ENCODE measurements at regions not wholly inside any gene's neighbourhood (a gene's known extent, or its start where the extent isn't known, plus 50 kb on each side); places are given as distances from the start of the nearest gene placed in this dataset.

DNA sequence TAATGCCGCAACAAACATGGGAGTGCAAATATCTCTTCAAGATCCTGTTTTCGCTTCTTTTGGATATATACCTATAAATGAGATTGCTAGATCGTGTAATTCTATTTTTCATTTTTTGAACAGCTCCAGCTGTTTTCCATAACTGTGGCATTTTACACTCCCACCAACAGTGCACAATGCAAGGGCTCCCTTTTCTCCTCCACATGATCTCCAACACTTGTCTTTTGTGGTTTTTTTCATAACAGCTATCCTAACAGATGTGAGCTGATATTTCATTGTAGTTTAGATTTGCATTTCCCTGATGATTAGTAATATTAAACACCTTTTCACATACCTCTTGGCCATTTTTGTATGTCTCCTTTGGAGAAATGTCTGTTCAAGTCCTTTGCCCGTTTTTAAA, 58.6 kb upstream of the TJP1 start:
- peaks cover 0 to 6% (median 0%) of the 10 kb centered on the region in 4 donors for H3K27me3 ChIP-seq
- 74 to 92% methylated on average over 4 of the region's 4 CpGs for WGBS, 2 donors
- no peaks in the 10 kb centered on the region for H3K36me3 ChIP-seq
- no peak for DNase-seq
- H3K4me3 ChIP-seq: no peak overlapping the region
- no peak overlapping the region for H3K27ac ChIP-seq
- intact Hi-C loops (cut with DNase I): no loop called here
- TF ChIP-seq POLR2A (IDR thresholded peaks at IDR 0.05): no peak
- TF ChIP-seq, protein P1, sequence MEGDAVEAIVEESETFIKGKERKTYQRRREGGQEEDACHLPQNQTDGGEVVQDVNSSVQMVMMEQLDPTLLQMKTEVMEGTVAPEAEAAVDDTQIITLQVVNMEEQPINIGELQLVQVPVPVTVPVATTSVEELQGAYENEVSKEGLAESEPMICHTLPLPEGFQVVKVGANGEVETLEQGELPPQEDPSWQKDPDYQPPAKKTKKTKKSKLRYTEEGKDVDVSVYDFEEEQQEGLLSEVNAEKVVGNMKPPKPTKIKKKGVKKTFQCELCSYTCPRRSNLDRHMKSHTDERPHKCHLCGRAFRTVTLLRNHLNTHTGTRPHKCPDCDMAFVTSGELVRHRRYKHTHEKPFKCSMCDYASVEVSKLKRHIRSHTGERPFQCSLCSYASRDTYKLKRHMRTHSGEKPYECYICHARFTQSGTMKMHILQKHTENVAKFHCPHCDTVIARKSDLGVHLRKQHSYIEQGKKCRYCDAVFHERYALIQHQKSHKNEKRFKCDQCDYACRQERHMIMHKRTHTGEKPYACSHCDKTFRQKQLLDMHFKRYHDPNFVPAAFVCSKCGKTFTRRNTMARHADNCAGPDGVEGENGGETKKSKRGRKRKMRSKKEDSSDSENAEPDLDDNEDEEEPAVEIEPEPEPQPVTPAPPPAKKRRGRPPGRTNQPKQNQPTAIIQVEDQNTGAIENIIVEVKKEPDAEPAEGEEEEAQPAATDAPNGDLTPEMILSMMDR (IDR thresholded peaks at IDR 0.05): no peak
- no peaks in the 10 kb centered on the region for H3K4me1 ChIP-seq
- H3K9me3 ChIP-seq: no peaks in the 10 kb centered on the region

DNA sequence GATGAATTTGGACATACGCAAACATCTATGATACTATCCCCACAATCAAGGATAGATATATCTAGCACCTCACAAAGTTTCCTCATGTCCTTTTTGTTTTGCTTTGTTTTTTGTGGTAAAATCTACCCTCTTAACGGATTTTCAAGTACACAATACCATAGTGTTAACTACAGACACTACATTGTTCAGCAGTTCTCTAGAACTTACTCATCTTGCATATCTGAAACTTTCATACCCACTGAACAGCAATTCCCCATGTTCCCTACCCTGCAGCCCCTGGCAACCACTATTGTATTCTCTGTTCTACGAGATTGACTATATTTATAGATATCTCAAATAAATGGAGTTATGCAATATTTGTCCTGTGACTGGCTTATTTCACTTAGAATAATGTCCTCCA, 58.1 kb upstream of the TJP1 start:
- Histone ChIP-seq H3K27ac (no peak overlapping the region), H3K27me3 (peaks cover 0 to 6% (median 0%) of the 10 kb centered on the region in 4 donors), H3K36me3 (no peaks in the 10 kb centered on the region), H3K4me3 (no peak overlapping the region), H3K4me1 (no peaks in the 10 kb centered on the region), H3K9me3 (no peaks in the 10 kb centered on the region)
- TF ChIP-seq, protein P1 (IDR thresholded peaks at IDR 0.05): no peak
- TF ChIP-seq POLR2A (IDR thresholded peaks at IDR 0.05): no peak
- 60 to 62% methylated on average over 3 of the region's 3 CpGs for WGBS, 2 donors
- intact Hi-C loops (cut with DNase I): no loop called here
- DNase-seq: no peak

DNA sequence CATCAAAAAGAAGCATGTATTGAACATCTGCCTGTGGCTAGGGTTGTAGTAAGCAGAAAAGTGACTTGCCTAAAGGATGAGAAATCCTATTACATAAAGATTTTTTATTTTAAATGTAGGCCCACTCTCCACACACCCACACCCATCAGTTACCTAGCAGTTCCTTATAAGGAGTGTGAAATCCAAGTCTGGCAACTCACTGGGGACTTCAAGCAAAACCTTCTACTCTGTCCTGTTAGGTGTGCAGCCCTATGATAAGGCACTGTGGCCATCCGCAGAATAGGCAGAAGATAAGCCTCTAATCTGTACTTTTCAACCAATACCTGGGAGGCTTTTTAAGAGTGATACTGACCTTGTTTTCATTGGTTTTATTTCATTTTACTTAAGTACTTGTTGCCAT, 52.7 kb upstream of the TJP1 start:
- Histone ChIP-seq H3K27me3 (no peaks in the 10 kb centered on the region), H3K36me3 (no peaks in the 10 kb centered on the region), H3K4me1 (peaks cover 0 to 6% (median 0%) of the 10 kb centered on the region in 3 donors), H3K4me3 (no peak overlapping the region), H3K9me3 (no peaks in the 10 kb centered on the region), H3K27ac (no peak overlapping the region)
- no peak for TF ChIP-seq POLR2A (IDR thresholded peaks at IDR 0.05)
- TF ChIP-seq, protein P1 (IDR thresholded peaks at IDR 0.05): no peak
- no peak for DNase-seq
- intact Hi-C loops (cut with DNase I): no loop called here
- 78 to 83% methylated on average over 1 of the region's 1 CpG for WGBS, 2 donors

DNA sequence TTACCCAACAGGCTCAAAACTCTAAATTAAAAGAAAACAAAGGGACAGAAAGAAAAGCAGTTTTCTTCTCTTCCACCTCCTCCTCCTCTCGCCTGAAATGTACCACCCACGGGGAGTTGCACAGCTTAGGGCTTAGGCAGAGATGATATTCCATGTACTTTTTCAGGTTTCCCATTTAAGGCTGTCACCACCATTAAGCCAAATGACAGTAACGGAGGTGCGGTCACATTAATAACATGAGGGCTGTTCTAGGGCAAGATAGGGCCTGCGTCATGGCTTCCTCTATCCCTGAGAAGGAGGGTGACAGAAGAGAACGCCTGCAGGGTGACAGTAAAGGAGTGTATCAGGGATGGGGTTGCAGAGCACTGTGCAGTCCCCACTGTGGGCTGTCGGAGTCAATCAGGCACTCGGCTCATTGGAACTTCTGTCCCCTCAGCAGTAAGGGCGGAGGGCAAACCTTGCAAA, 51.7 kb upstream of the TJP1 start:
- no peak for TF ChIP-seq POLR2A (IDR thresholded peaks at IDR 0.05)
- TF ChIP-seq, protein P1 (IDR thresholded peaks at IDR 0.05): no peak
- Histone ChIP-seq H3K36me3 (no peaks in the 10 kb centered on the region), H3K27ac (no peak overlapping the region), H3K4me3 (no peak overlapping the region), H3K27me3 (no peaks in the 10 kb centered on the region), H3K4me1 (peaks cover 0 to 13% (median 0%) of the 10 kb centered on the region in 3 donors), H3K9me3 (no peaks in the 10 kb centered on the region)
- intact Hi-C loops (cut with DNase I): no loop called here
- no peak for DNase-seq
- 69 to 77% methylated on average over 7 to 8 of the region's 9 CpGs for WGBS, 2 donors

DNA sequence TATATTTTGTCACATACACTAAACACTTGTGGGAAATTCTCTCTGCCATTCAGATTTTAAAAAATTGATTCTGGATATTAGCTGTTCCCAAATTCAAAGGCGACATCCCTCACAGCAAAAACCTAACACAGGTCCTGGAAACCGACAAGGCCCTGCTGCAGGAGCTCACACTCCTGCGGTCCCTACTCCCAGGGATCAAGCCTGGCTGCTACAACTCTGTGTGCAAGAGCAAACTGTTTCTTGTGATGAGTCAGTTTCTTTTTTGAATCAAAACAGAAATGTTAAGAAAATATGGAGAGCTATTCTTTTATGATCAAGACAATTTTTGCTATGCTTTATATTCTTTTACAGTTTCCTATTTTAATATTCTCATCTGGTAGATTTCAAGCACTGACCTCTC, 51.0 kb upstream of the TJP1 start:
- intact Hi-C loops (cut with DNase I): no loop called here
- Histone ChIP-seq H3K4me1 (peaks cover 0 to 13% (median 0%) of the 10 kb centered on the region in 3 donors), H3K4me3 (no peak overlapping the region), H3K27me3 (no peaks in the 10 kb centered on the region), H3K36me3 (no peaks in the 10 kb centered on the region), H3K27ac (no peak overlapping the region), H3K9me3 (no peaks in the 10 kb centered on the region)
- no peak for TF ChIP-seq POLR2A (IDR thresholded peaks at IDR 0.05)
- TF ChIP-seq, protein P1 (IDR thresholded peaks at IDR 0.05): no peak
- DNase-seq: no peak
- 81 to 82% methylated on average over 3 of the region's 3 CpGs for WGBS, 2 donors

Measured in esophagus squamous epithelium (tissue), 5 donors.